A549 (cell line): ENCODE measurements at regions not wholly inside any gene's neighbourhood (a gene's known extent, or its start where the extent isn't known, plus 50 kb on each side); places are given as distances from the start of the nearest gene placed in this dataset.

Experiments used
- ATAC-seq, 2 experiments: fragments of 200-7000 bp in 1 of 2; fragments of >200 bp in 1 of 2; cut with Nextera tagmentation in 1 of 2; cut with Tn5 transposase in 1 of 2; 3 replicates each; pipeline versions ENCODE4 v1.8.0 to v1.9.1; 2018 to 2020; ENCODE audit warnings: mild to moderate bottlenecking in 1 of 2, moderate library complexity in 1 of 2
- CTCF ChIA-PET: fragments of 300-600 bp; sonication (Branson Sonifier 250); formaldehyde crosslinking; extraction: SDS; loops from one replicate; lab custom pipeline; 2021; ENCODE audit warnings: antibody characterized with exemption, inconsistent platforms; lab: Yijun Ruan, JAX
- POLR2A ChIA-PET: fragments of 350-600 bp; formaldehyde crosslinking; extraction: SDS; loops from one replicate; lab custom pipeline; 2021; ENCODE audit warnings: antibody characterized with exemption, inconsistent platforms; lab: Yijun Ruan, JAX
- DNase-seq, 2 experiments: peaks; one replicate each; pipeline versions ENCODE4 v3.0.0 to v3.0.0-alpha.2; 2011 to 2016; ENCODE audit warnings: low read depth in 1 of 2, low spot score in 1 of 2
- FAIRE-seq: peaks from 2 replicates; lab custom pipeline; 2011; peaks lifted over from hg19 to GRCh38; lab: Jason Lieb, UNC
- H3K27ac ChIP-seq, 2 experiments: fragments of >200 bp; sonication (Bioruptor Twin); formaldehyde crosslinking; 3 replicates each; pipeline ENCODE4 v1.5.1; 2016 to 2017
- H3K4me1 ChIP-seq: fragments of >200 bp; sonication (Bioruptor Twin); formaldehyde crosslinking; 3 replicates; pipeline ENCODE4 v1.6.1; 2016
- H3K4me2 ChIP-seq: fragments of >200 bp; sonication (Bioruptor Twin); formaldehyde crosslinking; 3 replicates; pipeline ENCODE4 v1.6.1; 2016
- H3K4me3 ChIP-seq: fragments of >200 bp; sonication (Bioruptor Twin); formaldehyde crosslinking; 3 replicates; pipeline ENCODE4 v1.5.1; 2016
- H3K9me3 ChIP-seq: fragments of >200 bp; sonication (Bioruptor Twin); formaldehyde crosslinking; 3 replicates; pipeline ENCODE4 v1.6.1; 2016
- ATOH8 ChIP-seq: fragments of 250-450 bp; sonication (Bioruptor Pico); IDR thresholded peaks from 2 replicates; pipeline ENCODE4 v1.5.0; 2020; ENCODE audit warnings: low read depth, mild to moderate bottlenecking, moderate library complexity
- BHLHE40 ChIP-seq: IDR thresholded peaks from 2 replicates; pipeline ENCODE4 v1.6.1; 2012; ENCODE audit warnings: low read depth, low read length, inconsistent platforms
- CEBPB ChIP-seq, 2 experiments: fragments of >200 bp in 1 of 2; sonication (Bioruptor Twin) in 1 of 2; formaldehyde crosslinking in 1 of 2; IDR thresholded peaks; 2 replicates each; pipeline ENCODE4 v1.6.1; 2012 to 2016
- EHF ChIP-seq: fragments of 250-450 bp; sonication (Bioruptor Pico); IDR thresholded peaks from 2 replicates; pipeline ENCODE4 v1.5.0; 2020; ENCODE audit warnings: mild to moderate bottlenecking
- FOXS1 ChIP-seq: fragments of 250-450 bp; sonication (Bioruptor Pico); IDR thresholded peaks from 2 replicates; pipeline ENCODE4 v1.5.0; 2020; ENCODE audit warnings: mild to moderate bottlenecking, moderate library complexity
- JUN ChIP-seq, 2 experiments: fragments of >200 bp; sonication (Bioruptor Twin); formaldehyde crosslinking; IDR thresholded peaks; 2 replicates in 1 of 2; 3 replicates in 1 of 2; pipeline ENCODE4 v1.6.1; 2016 to 2017
- MAZ ChIP-seq: fragments of 150-350 bp; IDR thresholded peaks from 2 replicates; pipeline ENCODE4 v1.6.1; 2014; ENCODE audit warnings: antibody characterized with exemption, low read depth, low read length, borderline replicate concordance
- NPAS2 ChIP-seq: fragments of 250-450 bp; sonication (Bioruptor Pico); IDR thresholded peaks from 2 replicates; pipeline ENCODE4 v1.8.0; 2022; ENCODE audit warnings: mild to moderate bottlenecking, moderate library complexity, borderline replicate concordance
- RFX5 ChIP-seq: fragments of 450-650 bp; IDR thresholded peaks from 2 replicates; pipeline ENCODE4 v1.7.1; 2014; ENCODE audit warnings: antibody characterized with exemption, mild to moderate bottlenecking, moderate library complexity
- ZC3H11A ChIP-seq: fragments of 450-650 bp; IDR thresholded peaks from 2 replicates; pipeline ENCODE4 v1.6.1; 2014; ENCODE audit warnings: antibody characterized with exemption, mild to moderate bottlenecking
- WGBS: methylation state at CpG from one replicate; pipeline ENCODE4 v1.1.6; 2017; ENCODE audit errors: missing lambda C conversion rate; 5-methylcytosine and 5-hydroxymethylcytosine counted together
- TF ChIP-seq, protein P1 (sequence below): IDR thresholded peaks from 2 replicates; pipeline ENCODE4 v1.6.1; 2012
- TF ChIP-seq, protein P2 (sequence below): fragments of 200-600 bp; sonication (generic); IDR thresholded peaks from 2 replicates; pipeline ENCODE4 v1.6.1; 2016; ENCODE audit warnings: antibody characterized with exemption, mild to moderate bottlenecking, moderate library complexity

GRCh38 chr9:129273136-129273895 lies 95.3 kb upstream of the IER5L start:
- FAIRE-seq = no peak
- CTCF ChIA-PET = interaction anchor here (1.1 to 1.4 kb wide), 3 partner anchors 77 to 210 kb away, joined by 3 to 4 read pairs (median 4); no protein-coding TSS in a partner anchor

GRCh38 chr9:129272348-129273025 lies 94.4 kb upstream of the IER5L start:
- TF ChIP-seq, protein P1, sequence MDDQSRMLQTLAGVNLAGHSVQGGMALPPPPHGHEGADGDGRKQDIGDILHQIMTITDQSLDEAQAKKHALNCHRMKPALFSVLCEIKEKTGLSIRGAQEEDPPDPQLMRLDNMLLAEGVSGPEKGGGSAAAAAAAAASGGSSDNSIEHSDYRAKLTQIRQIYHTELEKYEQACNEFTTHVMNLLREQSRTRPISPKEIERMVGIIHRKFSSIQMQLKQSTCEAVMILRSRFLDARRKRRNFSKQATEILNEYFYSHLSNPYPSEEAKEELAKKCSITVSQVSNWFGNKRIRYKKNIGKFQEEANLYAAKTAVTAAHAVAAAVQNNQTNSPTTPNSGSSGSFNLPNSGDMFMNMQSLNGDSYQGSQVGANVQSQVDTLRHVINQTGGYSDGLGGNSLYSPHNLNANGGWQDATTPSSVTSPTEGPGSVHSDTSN = no peak
- TF ChIP-seq EHF (CRISPR knock-in tag) (no peak), RFX5 (no peak), CEBPB (IDR thresholded peaks at IDR 0.05) (no peak), ATOH8 (no peak), BHLHE40 (no peak), ZC3H11A (no peak), MAZ (no peak), NPAS2 (CRISPR knock-in tag) (no peak), FOXS1 (CRISPR knock-in tag) (no peak)
- TF ChIP-seq, protein P2, sequence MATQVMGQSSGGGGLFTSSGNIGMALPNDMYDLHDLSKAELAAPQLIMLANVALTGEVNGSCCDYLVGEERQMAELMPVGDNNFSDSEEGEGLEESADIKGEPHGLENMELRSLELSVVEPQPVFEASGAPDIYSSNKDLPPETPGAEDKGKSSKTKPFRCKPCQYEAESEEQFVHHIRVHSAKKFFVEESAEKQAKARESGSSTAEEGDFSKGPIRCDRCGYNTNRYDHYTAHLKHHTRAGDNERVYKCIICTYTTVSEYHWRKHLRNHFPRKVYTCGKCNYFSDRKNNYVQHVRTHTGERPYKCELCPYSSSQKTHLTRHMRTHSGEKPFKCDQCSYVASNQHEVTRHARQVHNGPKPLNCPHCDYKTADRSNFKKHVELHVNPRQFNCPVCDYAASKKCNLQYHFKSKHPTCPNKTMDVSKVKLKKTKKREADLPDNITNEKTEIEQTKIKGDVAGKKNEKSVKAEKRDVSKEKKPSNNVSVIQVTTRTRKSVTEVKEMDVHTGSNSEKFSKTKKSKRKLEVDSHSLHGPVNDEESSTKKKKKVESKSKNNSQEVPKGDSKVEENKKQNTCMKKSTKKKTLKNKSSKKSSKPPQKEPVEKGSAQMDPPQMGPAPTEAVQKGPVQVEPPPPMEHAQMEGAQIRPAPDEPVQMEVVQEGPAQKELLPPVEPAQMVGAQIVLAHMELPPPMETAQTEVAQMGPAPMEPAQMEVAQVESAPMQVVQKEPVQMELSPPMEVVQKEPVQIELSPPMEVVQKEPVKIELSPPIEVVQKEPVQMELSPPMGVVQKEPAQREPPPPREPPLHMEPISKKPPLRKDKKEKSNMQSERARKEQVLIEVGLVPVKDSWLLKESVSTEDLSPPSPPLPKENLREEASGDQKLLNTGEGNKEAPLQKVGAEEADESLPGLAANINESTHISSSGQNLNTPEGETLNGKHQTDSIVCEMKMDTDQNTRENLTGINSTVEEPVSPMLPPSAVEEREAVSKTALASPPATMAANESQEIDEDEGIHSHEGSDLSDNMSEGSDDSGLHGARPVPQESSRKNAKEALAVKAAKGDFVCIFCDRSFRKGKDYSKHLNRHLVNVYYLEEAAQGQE = no peak
- 89% methylated on average over 9 of the region's 9 CpGs for WGBS
- FAIRE-seq (no peak), DNase-seq (no peak), ATAC-seq (no peak)
- ChIA-PET CTCF (interaction anchor here (1.1 to 1.4 kb wide), 2 partner anchors 98 to 211 kb away, joined by 3 to 4 read pairs; no protein-coding TSS in a partner anchor), POLR2A (interaction anchor here (1.0 kb wide), 1 partner anchor 94 kb away, joined by 3 read pairs; the partner anchor contains the start of gene IER5L)
- no peak overlapping the region for H3K4me2 ChIP-seq
- no peaks in the 10 kb centered on the region for H3K9me3 ChIP-seq
- H3K4me1 ChIP-seq = peaks cover 22% of the 10 kb centered on the region
- H3K27ac ChIP-seq = no peak overlapping the region
- H3K4me3 ChIP-seq = no peak overlapping the region

More at GRCh38 chr9:129273136-129273895, 95.3 kb upstream of the IER5L start:
- peaks cover 30% of the 10 kb centered on the region for H3K4me1 ChIP-seq
- H3K4me3 ChIP-seq = no peak overlapping the region
- H3K27ac ChIP-seq = 0 out of 6 replicates have a peak overlapping the region, but pooled peaks of 1 of the 2 experiments have one; percentile 10
- POLR2A ChIA-PET = interaction anchor here (1.0 kb wide), 1 partner anchor 95 kb away, joined by 3 read pairs; the partner anchor contains the start of gene IER5L
- H3K4me2 ChIP-seq = no peak overlapping the region
- TF ChIP-seq JUN (IDR thresholded peaks at IDR 0.05) = no peak
- TF ChIP-seq, protein P2 = no peak
- no peaks in the 10 kb centered on the region for H3K9me3 ChIP-seq
- DNase-seq (no peak), ATAC-seq (no peak)
- WGBS = 89% methylated on average over 14 of the region's 14 CpGs
